PC-3 (cell line): ENCODE measurements at regions not wholly inside any gene's neighbourhood (a gene's known extent, or its start where the extent isn't known, plus 50 kb on each side); places are given as distances from the start of the nearest gene placed in this dataset.

Source experiments
- ATAC-seq: fragments of 200-7000 bp; cut with Tn5 transposase; 2 replicates; pipeline ENCODE4 v1.9.1; 2020; ENCODE audit warnings: mild to moderate bottlenecking, moderate library complexity
- BruUV-seq: library from RNA; stranded (reverse); fragments of 400-500 nt; replicated peaks from 2 replicates; lab custom pipeline; 2021; lab: Mats Ljungman, UMichigan
- CTCF ChIA-PET: fragments of 300-600 bp; sonication (Branson Sonifier 250); formaldehyde crosslinking; loops from one replicate; lab custom pipeline; 2022; ENCODE audit warnings: antibody characterized with exemption; lab: Charles Lee
- POLR2A ChIA-PET: fragments of 300-600 bp; sonication (Branson Sonifier 250); formaldehyde crosslinking; loops from one replicate; lab custom pipeline; 2022; ENCODE audit warnings: antibody characterized with exemption; ENCODE audit not compliant: unreplicated experiment; lab: Charles Lee
- DNase-seq: peaks from one replicate; pipeline ENCODE4 v3.0.0-alpha.2; 2015
- H2AFZ ChIP-seq: fragments of 300-600 bp; sonication (generic); 2 replicates; pipeline ENCODE4 v1.6.0; 2016; ENCODE audit warnings: antibody characterized with exemption, low read length
- H3F3A ChIP-seq: fragments of 300-600 bp; sonication (generic); one replicate; pipeline ENCODE4 v1.6.0; 2017; ENCODE audit warnings: antibody characterized with exemption, low read length, control low read depth, mild to moderate bottlenecking; ENCODE audit not compliant: unreplicated experiment
- H3K27ac ChIP-seq: fragments of 300-600 bp; sonication (generic); 2 replicates; pipeline ENCODE4 v1.5.1; 2016; ENCODE audit warnings: mild to moderate bottlenecking, low read length
- H3K27me3 ChIP-seq: fragments of 300-600 bp; sonication (generic); 2 replicates; pipeline ENCODE4 v1.6.1; 2016; ENCODE audit warnings: low read length, mixed read lengths
- H3K36me3 ChIP-seq: fragments of 300-600 bp; sonication (generic); 2 replicates; pipeline ENCODE4 v1.6.1; 2016; ENCODE audit warnings: low read depth, mixed run types, low read length, mixed read lengths
- H3K4me1 ChIP-seq: fragments of 300-600 bp; sonication (generic); 2 replicates; pipeline ENCODE4 v1.5.1; 2016; ENCODE audit warnings: low read length; ENCODE audit not compliant: insufficient read depth
- H3K4me2 ChIP-seq: fragments of 300-600 bp; sonication (generic); 2 replicates; pipeline ENCODE4 v1.6.0; 2016; ENCODE audit warnings: low read length
- H3K4me3 ChIP-seq: fragments of 300-600 bp; sonication (generic); 2 replicates; pipeline ENCODE4 v1.5.1; 2016; ENCODE audit warnings: mild to moderate bottlenecking, low read length, mixed read lengths
- H3K79me2 ChIP-seq: fragments of 300-600 bp; sonication (generic); 2 replicates; pipeline ENCODE4 v1.6.1; 2017; ENCODE audit warnings: low read length, mixed read lengths
- H3K9ac ChIP-seq: fragments of 300-600 bp; sonication (generic); 2 replicates; pipeline ENCODE4 v1.6.0; 2016; ENCODE audit warnings: mild to moderate bottlenecking, low read length
- H3K9me2 ChIP-seq: fragments of 300-600 bp; sonication (generic); replicated peaks from 2 replicates; pipeline ENCODE4 v1.6.1; 2016; ENCODE audit warnings: mixed run types, low read length, mixed read lengths
- H3K9me3 ChIP-seq: fragments of 300-600 bp; sonication (generic); 2 replicates; pipeline ENCODE4 v1.6.1; 2016; ENCODE audit warnings: low read length, mixed read lengths
- H4K20me1 ChIP-seq: fragments of 300-600 bp; sonication (generic); 2 replicates; pipeline ENCODE4 v1.6.1; 2016; ENCODE audit warnings: low read length, mixed read lengths
- EZH2 ChIP-seq: fragments of 300-600 bp; sonication (generic); IDR thresholded peaks from one replicate; pipeline ENCODE4 v1.6.1; 2017; ENCODE audit warnings: antibody characterized with exemption, mild to moderate bottlenecking, low read length; ENCODE audit not compliant: unreplicated experiment
- EZH2phosphoT487 ChIP-seq: fragments of 300-600 bp; sonication (generic); IDR thresholded peaks from 2 replicates; pipeline ENCODE4 v1.6.1; 2018; ENCODE audit warnings: mild to moderate bottlenecking, antibody characterized with exemption, low read length, borderline replicate concordance
- intact Hi-C: fragments of 100-400 bp; cut with micrococcal nuclease; formaldehyde crosslinking; loops from 2 replicates; pipeline ENCODE4 v1.9.0; 2023
- TF ChIP-seq, protein P1 (sequence below): fragments of 300-600 bp; sonication (generic); conservative IDR thresholded peaks from 2 replicates; pipeline ENCODE4 v1.5.1; 2017; ENCODE audit warnings: antibody characterized with exemption, low read depth, mild to moderate bottlenecking, low read length

DNA sequence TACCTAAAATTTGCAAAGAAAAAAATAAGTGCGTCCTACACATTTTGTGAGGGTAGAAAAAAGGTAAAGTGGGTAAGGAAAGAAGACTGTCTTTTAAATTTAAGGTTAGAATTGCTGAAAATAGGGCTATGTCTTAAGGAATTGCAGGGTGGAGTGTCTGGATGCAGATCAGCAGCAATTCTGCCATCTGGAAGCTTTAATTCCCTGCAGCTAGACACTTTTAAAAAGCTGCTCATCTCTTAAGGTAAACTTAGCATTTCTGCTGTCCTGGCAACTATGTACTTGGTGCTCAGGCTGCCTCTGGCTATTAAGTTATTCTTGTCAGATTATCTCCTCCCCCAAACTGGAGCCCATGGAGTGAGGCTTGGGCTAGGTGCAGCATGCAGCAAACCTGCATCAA lies 420.2 kb downstream of the SI start:
- POLR2A ChIA-PET: no interaction called here
- Histone ChIP-seq H3K9me2 (no peaks in the 10 kb centered on the region), H2AFZ (no peak overlapping the region), H3K27ac (no peak overlapping the region), H3K79me2 (no peaks in the 10 kb centered on the region), H3K4me3 (no peak overlapping the region), H4K20me1 (no peaks in the 10 kb centered on the region), H3K4me1 (no peaks in the 10 kb centered on the region), H3K9me3 (no peaks in the 10 kb centered on the region), H3K27me3 (no peaks in the 10 kb centered on the region), H3K9ac (no peak overlapping the region), H3K4me2 (no peak overlapping the region), H3K36me3 (no peaks in the 10 kb centered on the region), H3F3A (no peaks in the 10 kb centered on the region)
- TF ChIP-seq EZH2phosphoT487 (no peak), EZH2 (no peak)
- TF ChIP-seq, protein P1, sequence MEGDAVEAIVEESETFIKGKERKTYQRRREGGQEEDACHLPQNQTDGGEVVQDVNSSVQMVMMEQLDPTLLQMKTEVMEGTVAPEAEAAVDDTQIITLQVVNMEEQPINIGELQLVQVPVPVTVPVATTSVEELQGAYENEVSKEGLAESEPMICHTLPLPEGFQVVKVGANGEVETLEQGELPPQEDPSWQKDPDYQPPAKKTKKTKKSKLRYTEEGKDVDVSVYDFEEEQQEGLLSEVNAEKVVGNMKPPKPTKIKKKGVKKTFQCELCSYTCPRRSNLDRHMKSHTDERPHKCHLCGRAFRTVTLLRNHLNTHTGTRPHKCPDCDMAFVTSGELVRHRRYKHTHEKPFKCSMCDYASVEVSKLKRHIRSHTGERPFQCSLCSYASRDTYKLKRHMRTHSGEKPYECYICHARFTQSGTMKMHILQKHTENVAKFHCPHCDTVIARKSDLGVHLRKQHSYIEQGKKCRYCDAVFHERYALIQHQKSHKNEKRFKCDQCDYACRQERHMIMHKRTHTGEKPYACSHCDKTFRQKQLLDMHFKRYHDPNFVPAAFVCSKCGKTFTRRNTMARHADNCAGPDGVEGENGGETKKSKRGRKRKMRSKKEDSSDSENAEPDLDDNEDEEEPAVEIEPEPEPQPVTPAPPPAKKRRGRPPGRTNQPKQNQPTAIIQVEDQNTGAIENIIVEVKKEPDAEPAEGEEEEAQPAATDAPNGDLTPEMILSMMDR: no peak
- no TSS peak for BruUV-seq
- CTCF ChIA-PET: no interaction called here
- ATAC-seq (no peak), DNase-seq (no peak)
- intact Hi-C loops: no loop called here

DNA sequence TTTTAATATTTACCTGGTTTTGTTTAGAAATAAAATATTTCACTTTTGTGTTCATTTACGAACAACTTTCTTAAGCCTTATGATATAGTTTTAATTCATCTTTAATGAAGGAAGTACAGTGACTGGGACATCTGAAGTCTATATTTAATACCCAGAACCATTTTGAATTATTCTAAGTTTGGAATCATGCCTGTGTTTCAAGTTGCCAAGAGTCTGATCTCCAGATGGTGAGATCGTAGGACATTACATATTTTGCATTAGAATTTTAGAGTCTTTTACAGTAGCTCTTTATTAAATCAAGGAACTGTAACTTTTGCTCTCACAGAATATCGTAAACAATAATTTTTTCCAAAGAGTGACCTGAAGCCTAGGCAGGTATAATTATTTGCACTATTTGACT lies 420.7 kb downstream of the SI start:
- Histone ChIP-seq H3F3A (no peaks in the 10 kb centered on the region), H3K4me2 (no peak overlapping the region), H3K4me1 (no peaks in the 10 kb centered on the region), H3K4me3 (no peak overlapping the region), H4K20me1 (no peaks in the 10 kb centered on the region), H3K36me3 (no peaks in the 10 kb centered on the region), H3K9me2 (no peaks in the 10 kb centered on the region), H3K27me3 (no peaks in the 10 kb centered on the region), H3K9ac (no peak overlapping the region), H3K79me2 (no peaks in the 10 kb centered on the region), H3K9me3 (no peaks in the 10 kb centered on the region), H3K27ac (no peak overlapping the region), H2AFZ (no peak overlapping the region)
- TF ChIP-seq EZH2phosphoT487: no peak
- no peak for TF ChIP-seq EZH2
- TF ChIP-seq, protein P1: no peak
- DNase-seq (no peak), ATAC-seq (no peak)
- no TSS peak for BruUV-seq
- POLR2A ChIA-PET: interaction anchor here (0.5 kb wide), 1 partner anchor 278 kb away, joined by 3 read pairs; no protein-coding TSS in a partner anchor
- intact Hi-C loops: no loop called here
- CTCF ChIA-PET: no interaction called here

DNA sequence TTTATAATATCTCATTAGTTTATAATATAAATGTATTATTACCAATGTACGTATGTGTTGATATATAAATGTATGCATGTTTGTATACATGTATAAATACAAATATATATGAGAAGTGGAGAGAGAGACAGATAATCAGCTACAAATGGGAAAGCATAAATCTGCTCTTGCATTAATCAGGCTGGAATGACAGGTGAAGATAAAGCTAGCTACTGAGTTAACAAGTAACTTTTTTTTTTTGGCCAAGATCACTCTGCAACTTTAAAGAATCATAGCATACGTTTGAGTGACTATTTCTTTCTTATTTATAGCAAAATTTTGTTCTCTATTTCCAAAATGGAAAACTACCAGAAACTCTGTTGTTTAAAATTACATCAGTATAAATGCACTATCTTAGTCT lies 422.8 kb downstream of the SI start:
- TF ChIP-seq EZH2phosphoT487: no peak
- no peak for TF ChIP-seq EZH2
- TF ChIP-seq, protein P1: no peak
- no peak for ATAC-seq

More for the DNA sequence above, 422.8 kb downstream of the SI start:
- Histone ChIP-seq H3K27me3 (no peaks in the 10 kb centered on the region), H2AFZ (no peak overlapping the region), H3K9me3 (no peaks in the 10 kb centered on the region), H3F3A (no peaks in the 10 kb centered on the region), H3K27ac (no peak overlapping the region), H3K4me1 (no peaks in the 10 kb centered on the region), H3K4me3 (no peak overlapping the region), H3K9ac (no peak overlapping the region), H3K4me2 (no peak overlapping the region), H3K79me2 (no peaks in the 10 kb centered on the region), H3K36me3 (no peaks in the 10 kb centered on the region), H3K9me2 (no peaks in the 10 kb centered on the region), H4K20me1 (no peaks in the 10 kb centered on the region)
- no TSS peak for BruUV-seq
- POLR2A ChIA-PET: no interaction called here
- DNase-seq: no peak
- CTCF ChIA-PET: no interaction called here
- intact Hi-C loops: no loop called here
